Spleen (tissue), 11 donors: ENCODE measurements at regions not wholly inside any gene's neighbourhood (a gene's known extent, or its start where the extent isn't known, plus 50 kb on each side); places are given as distances from the start of the nearest gene placed in this dataset.

Experiments used
- DNase-seq: peaks from one replicate; pipeline ENCODE4 v3.0.0-alpha.2; 2020
- H3K27ac ChIP-seq, 8 donors: fragments of 200-600 bp; sonication (generic) in 7 of 8; 1 replicate in 4 of 8; 2 replicates in 4 of 8; pipeline versions ENCODE4 v1.5.0 to v1.8.0; 2016 to 2021; ENCODE audit warnings: inconsistent platforms in 4 of 8, mild to moderate bottlenecking in 4 of 8, moderate library complexity in 1 of 8
- H3K27me3 ChIP-seq, 7 donors: fragments of 200-600 bp; sonication (generic) in 6 of 7; replicated peaks in 1 of 7; 1 replicate in 4 of 7; 2 replicates in 3 of 7; pipeline versions ENCODE4 v1.5.0 to v1.8.0; 2016 to 2021; ENCODE audit warnings: inconsistent platforms in 3 of 7, mild to moderate bottlenecking in 1 of 7
- H3K36me3 ChIP-seq, 6 donors: fragments of 200-600 bp; sonication (generic) in 5 of 6; 1 replicate in 4 of 6; 2 replicates in 2 of 6; pipeline versions ENCODE4 v1.5.0 to v1.8.0; 2016 to 2021; ENCODE audit warnings: inconsistent platforms in 2 of 6
- H3K4me1 ChIP-seq, 6 donors: fragments of 200-600 bp; sonication (generic) in 5 of 6; 1 replicate in 3 of 6; 2 replicates in 3 of 6; pipeline versions ENCODE4 v1.5.0 to v1.8.0; 2016 to 2021; ENCODE audit warnings: inconsistent platforms in 3 of 6
- H3K4me3 ChIP-seq, 8 donors: fragments of 200-600 bp; sonication (generic) in 7 of 8; 1 replicate in 4 of 8; 2 replicates in 4 of 8; pipeline versions ENCODE4 v1.5.0 to v1.8.0; 2016 to 2021; ENCODE audit warnings: inconsistent platforms in 4 of 8, mild to moderate bottlenecking in 4 of 8, moderate library complexity in 2 of 8
- H3K9me3 ChIP-seq, 8 donors: fragments of 200-600 bp; sonication (generic) in 7 of 8; 1 replicate in 4 of 8; 2 replicates in 4 of 8; pipeline versions ENCODE4 v1.5.0 to v1.8.0; 2016 to 2021; ENCODE audit warnings: inconsistent platforms in 4 of 8
- POLR2A ChIP-seq, 3 donors: fragments of 450-650 bp; IDR thresholded peaks; one replicate each; pipeline ENCODE4 v1.5.1; 2017; ENCODE audit warnings: antibody characterized with exemption in 3 of 3, mild to moderate bottlenecking in 1 of 3
- POLR2AphosphoS5 ChIP-seq, 3 donors: sonication (generic); formaldehyde crosslinking; IDR thresholded peaks; one replicate each; pipeline ENCODE4 v1.5.1; 2017; ENCODE audit warnings: antibody characterized with exemption in 3 of 3
- WGBS, 5 donors: extraction: QIAGEN DNeasy Blood & Tissue Kit in 3 of 5; methylation state at CpG; one replicate each; pipeline versions ENCODE4 v1.1.5 to v1.1.7; 2013 to 2018; 5-methylcytosine and 5-hydroxymethylcytosine counted together
- intact Hi-C: fragments of 100-400 bp; cut with DNase I; formaldehyde crosslinking; loops from one replicate; pipeline ENCODE4 v1.15.0; 2023; ENCODE audit warnings: low total_unique reads
- TF ChIP-seq, protein P1 (sequence below), 11 experiments: fragments of 200-600 bp in 7 of 11; fragments of 450-650 bp in 4 of 11; sonication (generic) in 4 of 11; IDR thresholded peaks in 8 of 11; conservative IDR thresholded peaks in 3 of 11; 1 replicate in 7 of 11; 2 replicates in 4 of 11; pipeline versions ENCODE4 v1.4.0 to v1.8.0; 2016 to 2021; ENCODE audit warnings: antibody characterized with exemption in 11 of 11, inconsistent platforms in 4 of 11, mild to moderate bottlenecking in 1 of 11
- donor health status: healthy with polysubstance abuse.
- donor health status: DM: no; HTN: no; CAD: no; lungs with moderate emphysema.
- donor health status: DM: no; HTN: no; CAD: no.
- donor health status: Bipolar disorder and iron deficiency.
- donor health status: healthy.
- donor health status: DM: no; HTN: no; CAD: no.
- donor health status: DM: yes; HTN: yes; CAD: no.

DNA sequence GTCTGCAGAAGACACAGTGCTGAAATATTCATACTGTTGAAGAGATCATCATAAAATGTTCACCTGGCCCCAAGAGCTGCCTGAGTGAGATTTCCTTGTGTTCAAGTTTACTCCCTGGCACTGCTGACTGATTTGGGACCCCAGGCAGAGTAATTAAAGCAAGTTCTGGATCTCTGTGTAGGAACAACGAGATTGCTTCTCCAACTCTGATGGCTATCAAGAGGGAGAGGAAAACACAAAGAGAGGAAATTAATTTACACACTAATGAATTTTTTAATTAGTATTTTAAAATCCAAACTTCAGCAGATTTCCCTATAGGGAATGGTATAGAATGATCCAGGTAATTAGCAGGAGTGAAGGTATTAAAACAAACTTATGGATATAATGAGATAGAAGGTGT lies 711.8 kb downstream of the DCDC2C start:
- 57 to 76% (median 60%) methylated on average over 1 of the region's 1 CpG for WGBS, 5 donors
- intact Hi-C loops, result no loop called here
- H3K36me3 ChIP-seq, result no peaks in the 10 kb centered on the region
- TF ChIP-seq, protein P1, sequence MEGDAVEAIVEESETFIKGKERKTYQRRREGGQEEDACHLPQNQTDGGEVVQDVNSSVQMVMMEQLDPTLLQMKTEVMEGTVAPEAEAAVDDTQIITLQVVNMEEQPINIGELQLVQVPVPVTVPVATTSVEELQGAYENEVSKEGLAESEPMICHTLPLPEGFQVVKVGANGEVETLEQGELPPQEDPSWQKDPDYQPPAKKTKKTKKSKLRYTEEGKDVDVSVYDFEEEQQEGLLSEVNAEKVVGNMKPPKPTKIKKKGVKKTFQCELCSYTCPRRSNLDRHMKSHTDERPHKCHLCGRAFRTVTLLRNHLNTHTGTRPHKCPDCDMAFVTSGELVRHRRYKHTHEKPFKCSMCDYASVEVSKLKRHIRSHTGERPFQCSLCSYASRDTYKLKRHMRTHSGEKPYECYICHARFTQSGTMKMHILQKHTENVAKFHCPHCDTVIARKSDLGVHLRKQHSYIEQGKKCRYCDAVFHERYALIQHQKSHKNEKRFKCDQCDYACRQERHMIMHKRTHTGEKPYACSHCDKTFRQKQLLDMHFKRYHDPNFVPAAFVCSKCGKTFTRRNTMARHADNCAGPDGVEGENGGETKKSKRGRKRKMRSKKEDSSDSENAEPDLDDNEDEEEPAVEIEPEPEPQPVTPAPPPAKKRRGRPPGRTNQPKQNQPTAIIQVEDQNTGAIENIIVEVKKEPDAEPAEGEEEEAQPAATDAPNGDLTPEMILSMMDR (IDR thresholded peaks at IDR 0.05 in 8 of 11, conservative IDR thresholded peaks at IDR 0.05 in 3 of 11), result no peak
- no peak for TF ChIP-seq POLR2AphosphoS5 (IDR thresholded peaks at IDR 0.05)
- TF ChIP-seq POLR2A (IDR thresholded peaks at IDR 0.05), result no peak
- H3K4me3 ChIP-seq, result no peak overlapping the region
- no peak overlapping the region for H3K27ac ChIP-seq
- H3K27me3 ChIP-seq, result no peaks in the 10 kb centered on the region
- H3K9me3 ChIP-seq, result peaks cover 0 to 32% (median 2%) of the 10 kb centered on the region in 8 donors
- DNase-seq, result no peak
- no peaks in the 10 kb centered on the region for H3K4me1 ChIP-seq

DNA sequence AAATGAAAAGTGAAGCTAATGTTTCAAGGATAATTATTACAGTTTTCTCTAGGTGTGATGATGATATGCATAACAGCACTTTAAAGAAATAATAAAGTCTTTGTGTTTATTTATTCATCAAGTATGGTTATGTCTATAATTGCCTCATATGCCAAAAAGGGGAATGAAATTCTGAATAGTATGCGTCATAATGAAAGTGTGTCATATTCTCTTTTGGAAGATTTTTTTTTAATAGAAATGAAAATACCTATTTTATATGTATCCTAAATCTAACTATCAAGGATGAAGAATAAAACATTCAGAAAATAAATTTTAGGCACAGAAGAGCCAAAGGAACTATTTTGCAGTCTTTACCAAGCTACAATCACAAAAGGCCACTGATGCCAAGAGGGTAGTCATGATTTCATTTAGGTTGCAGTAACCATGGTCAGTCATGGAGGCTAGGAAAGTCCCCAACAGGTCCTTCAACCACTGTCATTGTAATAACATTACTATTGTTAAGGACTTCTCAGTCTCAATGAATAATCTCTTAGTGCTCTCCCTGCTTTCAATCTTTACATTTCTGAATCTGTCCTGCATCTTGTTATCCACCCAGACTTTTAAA lies 712.5 kb downstream of the DCDC2C start:
- no peak for DNase-seq
- TF ChIP-seq, protein P1 (IDR thresholded peaks at IDR 0.05 in 8 of 11, conservative IDR thresholded peaks at IDR 0.05 in 3 of 11), result no peak
- intact Hi-C loops, result no loop called here
- Histone ChIP-seq H3K4me1 (no peaks in the 10 kb centered on the region), H3K27me3 (no peaks in the 10 kb centered on the region), H3K9me3 (peaks cover 0 to 32% (median 2%) of the 10 kb centered on the region in 8 donors), H3K36me3 (no peaks in the 10 kb centered on the region), H3K27ac (no peak overlapping the region), H3K4me3 (no peak overlapping the region)
- 92 to 100% (median 98%) methylated on average over 1 of the region's 1 CpG for WGBS, 5 donors

- no peak for DNase-seq
- Histone ChIP-seq H3K27me3 (no peaks in the 10 kb centered on the region), H3K4me3 (no peak overlapping the region), H3K9me3 (peaks cover 0 to 32% (median 2%) of the 10 kb centered on the region in 8 donors), H3K4me1 (no peaks in the 10 kb centered on the region), H3K36me3 (no peaks in the 10 kb centered on the region), H3K27ac (no peak overlapping the region)
- WGBS, 5 donors, result 68 to 78% (median 72%) methylated on average over 4 of the region's 4 CpGs
- no peak for TF ChIP-seq POLR2A (IDR thresholded peaks at IDR 0.05)
- no peak for TF ChIP-seq POLR2AphosphoS5 (IDR thresholded peaks at IDR 0.05)
- TF ChIP-seq, protein P1 (IDR thresholded peaks at IDR 0.05 in 8 of 11, conservative IDR thresholded peaks at IDR 0.05 in 3 of 11), result no peak
- intact Hi-C loops, result no loop called here
Measured at GRCh38 chr2:4416431-4416830, 713.1 kb downstream of the DCDC2C start.

- intact Hi-C loops, result no loop called here
- TF ChIP-seq POLR2A (IDR thresholded peaks at IDR 0.05) (no peak), POLR2AphosphoS5 (IDR thresholded peaks at IDR 0.05) (no peak)
- TF ChIP-seq, protein P1 (IDR thresholded peaks at IDR 0.05 in 8 of 11, conservative IDR thresholded peaks at IDR 0.05 in 3 of 11), result no peak
- no peaks in the 10 kb centered on the region for H3K4me1 ChIP-seq
- H3K27ac ChIP-seq, result no peak overlapping the region
- no peaks in the 10 kb centered on the region for H3K27me3 ChIP-seq
- peaks cover 0 to 18% (median 2%) of the 10 kb centered on the region in 8 donors for H3K9me3 ChIP-seq
- no peak for DNase-seq
- H3K4me3 ChIP-seq, result no peak overlapping the region
- 88 to 96% (median 93%) methylated on average over 6 of the region's 6 CpGs for WGBS, 5 donors
- H3K36me3 ChIP-seq, result no peaks in the 10 kb centered on the region
Measured at GRCh38 chr2:4417771-4418170, 714.4 kb downstream of the DCDC2C start.
